ENCODE measurements at regions not wholly inside any gene's neighbourhood (a gene's known extent, or its start where the extent isn't known, plus 50 kb on each side); places are given as distances from the start of the nearest gene placed in this dataset.

DNA sequence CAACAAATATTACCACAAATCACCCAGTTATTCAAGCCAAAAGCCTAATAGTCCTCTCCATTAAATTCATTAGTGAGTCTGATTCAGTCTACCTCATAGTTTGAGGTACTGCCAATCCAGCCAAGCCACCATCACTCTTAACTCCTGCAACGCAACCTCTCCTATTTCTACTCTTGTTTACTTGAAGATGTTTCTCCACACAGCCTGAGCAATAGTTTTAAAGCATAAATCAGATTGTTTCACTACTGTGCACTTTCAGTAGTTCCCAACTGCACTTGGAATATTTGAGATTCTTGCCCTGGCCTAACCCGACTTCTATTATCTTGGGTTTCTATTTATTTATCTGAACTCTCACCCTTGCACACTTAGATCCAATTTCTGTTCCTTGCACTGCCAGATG lies 85.5 kb downstream of the YIPF5 start:
- DNase-seq: no peak

DNA sequence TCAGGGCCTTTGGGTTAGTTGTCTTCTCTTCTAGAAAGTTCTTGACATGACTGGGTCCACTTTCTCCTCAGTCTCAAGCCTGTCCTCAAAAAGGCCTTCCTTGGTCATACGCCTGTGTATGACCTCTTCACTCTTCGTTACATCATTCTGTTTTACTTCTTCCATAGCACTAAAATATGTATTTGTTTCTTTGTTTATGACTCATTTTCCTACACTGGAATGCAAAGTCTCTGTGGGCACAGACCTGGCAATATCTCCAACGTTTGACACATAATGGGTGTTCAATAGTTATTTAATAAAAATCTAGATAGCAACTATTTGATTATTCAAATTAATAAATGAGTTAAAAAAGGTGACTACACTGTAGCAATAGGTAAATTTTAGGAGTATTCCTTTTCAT lies 85.1 kb downstream of the YIPF5 start:
- no peak for DNase-seq

DNA sequence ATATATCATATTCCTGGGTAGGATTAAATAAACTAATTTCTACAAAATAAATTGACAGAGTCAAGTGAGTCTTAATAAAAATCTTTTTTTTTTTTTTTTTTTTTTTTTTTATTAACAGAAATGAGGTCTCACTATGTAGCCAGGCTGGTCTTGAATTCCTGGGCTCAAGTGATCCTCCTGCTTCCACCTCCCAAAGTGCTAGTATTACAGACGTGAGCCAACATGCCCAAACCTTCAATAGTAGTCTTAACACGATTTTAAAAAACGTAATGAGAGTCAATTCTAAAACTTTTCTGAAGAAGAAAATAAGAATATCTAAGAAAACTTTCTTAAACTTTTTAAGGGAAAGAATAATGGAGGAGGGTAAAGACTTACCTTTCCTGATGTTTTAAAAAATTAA lies 84.2 kb downstream of the YIPF5 start:
- no peak for DNase-seq

DNA sequence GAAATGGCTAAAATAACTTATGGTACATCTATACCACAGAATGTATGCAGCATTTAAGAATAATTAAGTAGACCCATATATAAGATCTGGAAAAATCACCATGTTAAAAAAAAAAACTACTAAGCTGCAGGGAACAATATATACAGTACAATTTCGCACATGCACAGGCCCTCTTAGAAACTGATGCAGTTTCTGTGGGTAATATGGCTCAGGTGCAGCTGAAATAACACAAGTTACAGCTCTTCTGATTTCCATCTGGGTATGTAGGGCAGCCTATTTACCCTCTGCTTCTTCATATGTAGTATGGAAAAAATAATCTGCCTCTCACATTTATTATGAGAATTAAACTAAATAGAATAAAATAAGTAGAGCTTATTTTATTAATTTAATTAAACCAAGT lies 82.9 kb downstream of the YIPF5 start:
- no peak for DNase-seq

DNA sequence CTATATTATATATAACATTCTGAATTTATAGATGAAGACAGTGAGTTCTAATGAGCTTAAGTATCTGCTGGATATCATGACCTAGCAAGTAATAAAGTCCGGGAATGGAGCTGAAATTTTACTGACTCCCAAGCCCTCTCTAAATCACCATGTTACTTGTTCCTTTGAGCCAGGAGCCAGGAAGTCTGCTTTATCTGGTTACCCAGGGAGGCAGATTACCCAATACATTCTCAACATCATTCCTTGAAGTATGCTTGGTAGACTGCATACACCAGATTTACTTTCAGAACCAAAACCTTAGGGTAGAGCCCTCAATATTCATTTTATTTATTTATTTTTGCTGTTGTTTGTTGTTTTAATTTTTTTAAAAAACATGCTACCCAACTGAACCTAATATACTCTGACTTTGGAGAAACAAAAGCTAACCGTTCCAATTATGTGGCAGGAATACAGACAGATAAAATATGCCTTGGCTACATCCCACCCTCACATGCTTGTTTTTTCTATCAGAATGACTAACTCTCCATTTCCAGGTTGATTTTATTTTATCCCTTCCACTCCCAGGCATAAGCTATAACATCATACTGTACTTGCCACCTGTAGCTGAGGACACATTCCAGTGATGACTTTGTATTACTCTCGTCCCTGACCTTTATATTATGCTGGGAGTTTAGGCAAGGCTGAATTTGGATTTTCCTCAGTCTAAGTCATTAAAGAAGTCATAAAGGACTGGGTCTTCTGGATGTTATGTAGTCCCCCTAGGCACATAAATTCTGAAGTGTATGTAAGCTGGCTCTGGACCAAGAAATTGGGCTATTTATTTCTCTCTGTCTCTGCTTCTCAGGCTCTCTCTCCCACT lies 82.0 kb downstream of the YIPF5 start:
- no peak for DNase-seq

DNA sequence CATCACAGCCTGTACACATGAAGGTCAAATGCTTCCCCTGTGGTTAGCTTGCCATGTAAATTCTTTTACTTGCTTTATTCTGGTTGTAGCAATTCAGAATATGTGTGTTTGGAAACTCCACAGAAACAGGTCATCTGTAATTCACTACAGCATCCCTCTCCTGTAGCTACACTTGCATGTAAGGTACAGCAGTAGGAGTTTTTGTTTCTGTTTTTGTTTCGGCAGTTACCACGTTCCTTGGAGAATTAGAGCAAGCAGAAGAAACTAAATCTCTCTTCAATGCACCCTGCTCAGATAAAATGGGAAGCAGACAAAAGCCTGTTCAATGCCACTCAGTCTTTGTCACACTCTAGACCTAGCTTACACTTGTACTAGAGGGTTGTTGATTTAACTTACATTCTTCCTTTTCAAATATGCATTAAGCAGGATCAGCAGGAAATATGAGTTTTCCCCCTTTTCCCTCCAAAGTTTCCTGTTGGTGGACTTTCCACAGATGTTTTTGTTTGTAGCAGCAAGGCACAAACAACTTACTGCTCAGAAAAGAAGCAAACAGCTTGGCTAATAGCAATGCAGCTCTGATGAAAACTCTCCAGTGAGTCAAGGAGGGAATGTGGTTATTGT lies 80.9 kb downstream of the YIPF5 start:
- no peak for DNase-seq

DNA sequence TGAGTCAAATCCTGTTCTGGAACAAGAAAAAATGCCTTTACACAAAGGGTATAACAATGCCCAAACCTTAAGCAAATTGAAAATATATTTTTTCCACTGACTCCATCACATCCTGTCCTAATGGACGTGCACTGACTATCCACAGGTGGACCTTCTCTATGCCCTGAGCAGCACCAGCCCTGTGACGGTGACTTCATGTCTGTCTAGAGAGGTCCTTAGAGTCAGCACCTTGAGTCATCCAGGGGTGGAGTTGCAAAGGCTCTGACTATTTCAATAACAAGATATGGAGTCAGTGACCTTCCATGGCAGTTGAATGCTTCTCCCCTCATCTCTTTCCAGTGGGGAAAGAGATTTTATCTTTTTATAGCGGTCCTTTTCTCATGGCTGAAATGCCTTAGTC lies 78.0 kb downstream of the YIPF5 start:
- DNase-seq: no peak

DNA sequence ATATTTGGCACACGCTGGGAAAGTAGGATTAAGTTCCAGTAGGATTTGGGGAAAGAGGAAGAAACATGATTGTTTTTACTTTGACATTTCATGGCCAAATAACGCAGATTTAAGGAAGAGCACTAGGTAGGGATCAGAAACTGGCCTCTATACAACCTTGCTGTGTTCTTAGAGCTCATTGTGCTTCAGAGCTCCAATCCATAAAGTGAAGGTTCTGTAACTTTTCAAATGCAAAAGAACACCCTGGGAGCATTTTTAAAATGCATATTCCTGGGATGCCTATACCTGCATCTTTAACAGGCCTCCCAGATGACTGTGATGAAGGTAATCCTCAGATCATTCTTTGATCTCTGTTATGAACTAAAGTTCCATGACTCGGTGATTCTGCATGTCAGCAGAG lies 77.1 kb downstream of the YIPF5 start:
- no peak for DNase-seq

DNA sequence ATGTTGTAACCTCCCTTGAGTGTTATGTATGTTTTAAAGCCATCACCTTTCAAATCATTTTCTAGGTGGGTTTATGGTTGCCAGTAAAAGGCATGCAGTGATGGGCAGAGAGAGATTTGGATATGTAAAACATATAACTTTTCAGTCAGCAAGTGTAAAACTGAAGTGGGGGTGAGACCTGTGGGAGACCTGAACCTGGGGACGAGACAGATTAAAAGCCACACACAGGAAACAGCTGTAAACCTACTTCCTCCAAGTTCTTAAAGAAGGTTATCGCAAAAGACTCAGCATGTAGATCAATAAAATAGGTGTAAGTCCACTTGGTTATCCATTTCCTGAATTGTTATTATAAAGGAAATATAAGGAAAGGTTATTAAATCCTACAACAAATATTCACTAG lies 76.6 kb downstream of the YIPF5 start:
- DNase-seq: no peak

DNA sequence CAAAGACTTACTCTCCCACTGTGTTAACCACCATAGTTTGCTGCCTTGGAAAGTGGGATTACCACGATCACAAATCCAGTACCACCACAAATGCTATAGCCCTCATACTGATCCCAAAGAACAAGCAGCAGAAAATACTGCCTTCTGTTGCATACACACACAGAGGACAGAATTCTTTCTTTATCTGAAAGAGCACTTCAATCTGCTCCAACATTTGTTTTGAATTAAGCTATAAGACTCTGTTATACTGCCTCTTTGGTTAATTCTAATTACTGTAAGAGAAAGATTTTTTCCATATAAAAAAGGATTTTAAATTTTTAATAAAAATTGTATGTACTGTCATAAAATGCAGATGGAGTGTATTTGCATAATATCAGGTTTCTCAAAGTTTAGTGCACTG lies 69.8 kb downstream of the YIPF5 start:
- no peak for DNase-seq

DNA sequence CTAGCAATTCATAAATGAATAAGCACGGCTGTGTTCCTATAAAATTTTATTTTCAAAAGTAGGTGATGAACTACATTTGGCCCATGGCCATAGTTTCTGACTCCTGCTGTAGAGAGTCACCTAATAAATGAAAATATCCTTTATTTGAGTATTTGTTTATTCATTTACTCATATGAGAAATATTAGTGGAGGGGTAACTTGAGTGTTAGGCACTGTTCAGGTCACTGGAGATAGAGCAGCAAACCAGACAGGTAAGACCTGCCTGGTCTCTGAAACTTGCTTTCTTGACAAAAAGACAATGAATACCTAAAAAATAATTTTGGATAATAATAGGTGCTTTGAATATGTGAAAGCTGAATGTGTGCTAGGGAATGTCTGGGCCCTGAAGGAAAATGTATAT lies 68.8 kb downstream of the YIPF5 start:
- DNase-seq: no peak

DNA sequence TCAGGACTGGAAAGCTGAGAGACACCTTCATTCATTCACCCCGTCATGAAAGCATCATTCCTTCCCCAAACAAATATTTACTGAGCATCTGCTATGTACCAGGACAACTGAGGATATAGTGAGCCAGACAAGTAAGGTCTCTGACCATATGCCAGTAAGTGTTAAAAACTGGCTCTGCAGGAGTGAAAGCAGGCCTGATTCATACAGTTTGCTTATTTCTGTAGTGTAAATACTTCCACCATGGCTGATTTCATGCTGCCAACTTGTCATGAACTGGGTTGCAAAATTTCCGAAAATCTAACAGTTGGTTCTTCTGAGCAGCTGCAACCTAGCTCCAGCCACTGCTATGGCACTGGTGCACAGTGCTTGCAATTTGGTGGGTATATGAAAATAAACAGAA lies 68.1 kb downstream of the YIPF5 start:
- no peak for DNase-seq

DNA sequence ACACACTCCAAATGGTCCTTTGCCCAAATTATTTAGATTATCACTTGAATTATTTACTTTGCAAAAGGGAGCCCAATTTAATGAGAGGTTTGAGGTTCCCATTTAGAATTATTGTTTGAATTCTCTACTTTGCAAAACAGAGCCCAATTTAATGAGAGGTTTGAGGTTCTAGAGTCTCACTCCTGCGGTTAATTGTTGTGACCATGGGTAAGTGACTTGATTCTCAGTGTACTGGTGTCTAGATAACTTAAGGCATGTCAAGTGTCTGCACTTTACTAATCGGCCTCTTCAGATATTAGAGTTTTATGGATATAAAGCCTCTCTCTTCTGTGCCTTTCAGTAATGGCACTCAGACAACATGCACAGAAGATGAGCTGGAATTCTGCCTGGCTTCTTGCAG lies 67.5 kb downstream of the YIPF5 start:
- no peak for DNase-seq

DNA sequence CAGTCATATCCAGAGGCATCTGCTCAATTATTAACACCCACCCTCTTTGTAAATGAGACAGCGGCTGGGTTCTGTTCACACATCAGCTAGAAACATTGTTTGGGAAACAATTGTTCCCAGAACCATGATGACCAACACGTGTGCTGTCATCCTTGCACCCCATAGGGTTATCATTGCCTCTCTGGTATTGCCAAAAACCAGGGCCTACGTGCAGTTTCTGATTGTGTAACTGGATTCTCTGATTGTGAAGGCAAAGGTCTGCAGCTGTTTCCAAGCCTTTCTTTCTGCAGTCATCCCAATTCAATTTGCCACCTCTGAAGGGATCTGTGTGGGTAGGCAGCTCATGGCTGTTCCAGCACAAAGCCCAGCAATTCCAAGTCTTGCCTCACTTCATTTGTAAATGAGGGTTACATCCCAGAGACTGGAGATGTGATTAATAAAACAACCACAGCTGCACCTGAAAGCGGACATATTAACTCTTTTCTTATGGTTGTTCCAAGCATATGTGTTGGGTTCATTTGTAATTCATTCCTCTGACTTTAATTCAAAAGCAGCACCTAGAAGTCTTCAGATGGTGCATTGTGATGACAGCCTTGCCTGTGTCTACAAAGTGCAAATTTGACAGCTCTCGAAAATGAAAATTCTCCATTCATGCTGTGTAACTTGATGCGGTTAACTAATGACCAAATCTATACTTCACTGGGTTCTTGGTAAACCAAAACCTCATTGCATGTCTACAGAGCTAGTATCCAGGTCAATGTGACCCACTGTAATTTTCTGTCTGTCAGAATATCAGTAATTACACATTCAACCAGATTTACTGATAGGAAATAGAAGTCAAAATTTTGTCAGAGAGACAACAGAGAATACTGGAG lies 66.6 kb downstream of the YIPF5 start:
- no peak for DNase-seq

DNA sequence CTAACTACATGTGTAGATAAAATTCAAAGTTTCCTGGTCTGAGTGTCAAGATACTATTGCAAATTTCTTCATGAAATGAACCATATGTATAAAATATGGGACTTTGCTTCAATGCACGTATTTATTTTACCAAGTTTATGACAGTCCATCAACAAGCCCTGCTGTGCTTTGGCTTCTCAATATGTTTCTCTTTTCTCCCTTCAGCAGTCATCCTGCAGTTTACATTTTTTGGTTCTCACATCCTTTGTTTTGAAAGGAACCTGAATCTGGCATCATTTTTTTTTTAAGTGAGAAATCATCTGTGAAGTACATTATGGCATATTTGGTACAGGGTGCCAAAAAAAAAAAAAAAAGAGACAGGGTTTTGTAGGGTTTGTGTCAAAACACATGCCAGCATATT lies 65.1 kb downstream of the YIPF5 start:
- no peak for DNase-seq

DNA sequence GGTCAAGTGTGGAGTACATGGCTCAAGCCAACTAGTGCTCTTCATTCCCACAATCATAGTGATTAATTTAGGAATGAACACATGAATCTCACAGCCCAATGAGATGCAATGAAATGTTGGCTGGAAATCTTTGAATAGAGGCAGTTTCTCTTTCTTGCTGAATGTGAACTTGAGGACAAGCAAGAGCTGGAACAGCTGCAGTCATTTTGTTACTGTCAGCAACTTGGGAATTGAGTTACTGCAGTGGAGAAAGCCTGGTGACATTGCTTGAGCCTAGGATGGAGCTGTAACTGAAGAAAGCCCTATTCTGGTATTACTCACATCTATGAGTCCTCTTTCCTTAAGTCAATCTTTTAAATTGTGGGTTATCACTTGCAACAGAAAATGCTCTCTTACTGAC lies 62.3 kb downstream of the YIPF5 start:
- no peak for DNase-seq

Measured in NCI-H1694 (cell line).